ENCODE measurements at regions not wholly inside any gene's neighbourhood (a gene's known extent, or its start where the extent isn't known, plus 50 kb on each side); places are given as distances from the start of the nearest gene placed in this dataset.

DNA sequence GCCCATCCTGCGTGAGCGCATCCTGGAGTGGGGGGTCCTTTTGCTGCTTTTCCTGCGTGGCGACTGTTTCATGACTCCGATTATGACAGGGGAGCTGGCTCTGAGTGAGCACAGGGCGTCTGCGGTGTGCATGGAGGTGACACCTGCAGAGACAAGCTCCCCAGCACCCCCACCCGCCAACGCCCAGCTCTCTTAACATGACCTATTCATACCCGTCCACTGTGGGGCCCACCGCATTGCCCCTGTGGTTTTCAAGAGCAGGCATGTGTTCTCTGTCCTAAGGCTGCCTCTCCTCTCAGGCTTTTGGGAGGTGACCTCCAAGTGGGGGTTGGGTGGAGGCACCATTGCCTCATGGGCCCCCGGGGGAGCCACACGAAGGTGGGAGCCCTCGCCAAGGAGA is 500.7 kb downstream of the TCERG1L start:
- no peak for DNase-seq (ENCODE audit: low spot score)
- TF ChIP-seq, protein P1, sequence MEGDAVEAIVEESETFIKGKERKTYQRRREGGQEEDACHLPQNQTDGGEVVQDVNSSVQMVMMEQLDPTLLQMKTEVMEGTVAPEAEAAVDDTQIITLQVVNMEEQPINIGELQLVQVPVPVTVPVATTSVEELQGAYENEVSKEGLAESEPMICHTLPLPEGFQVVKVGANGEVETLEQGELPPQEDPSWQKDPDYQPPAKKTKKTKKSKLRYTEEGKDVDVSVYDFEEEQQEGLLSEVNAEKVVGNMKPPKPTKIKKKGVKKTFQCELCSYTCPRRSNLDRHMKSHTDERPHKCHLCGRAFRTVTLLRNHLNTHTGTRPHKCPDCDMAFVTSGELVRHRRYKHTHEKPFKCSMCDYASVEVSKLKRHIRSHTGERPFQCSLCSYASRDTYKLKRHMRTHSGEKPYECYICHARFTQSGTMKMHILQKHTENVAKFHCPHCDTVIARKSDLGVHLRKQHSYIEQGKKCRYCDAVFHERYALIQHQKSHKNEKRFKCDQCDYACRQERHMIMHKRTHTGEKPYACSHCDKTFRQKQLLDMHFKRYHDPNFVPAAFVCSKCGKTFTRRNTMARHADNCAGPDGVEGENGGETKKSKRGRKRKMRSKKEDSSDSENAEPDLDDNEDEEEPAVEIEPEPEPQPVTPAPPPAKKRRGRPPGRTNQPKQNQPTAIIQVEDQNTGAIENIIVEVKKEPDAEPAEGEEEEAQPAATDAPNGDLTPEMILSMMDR (IDR thresholded peaks at IDR 0.05; ENCODE audit: extremely low read depth, missing control alignments), result no peak

DNA sequence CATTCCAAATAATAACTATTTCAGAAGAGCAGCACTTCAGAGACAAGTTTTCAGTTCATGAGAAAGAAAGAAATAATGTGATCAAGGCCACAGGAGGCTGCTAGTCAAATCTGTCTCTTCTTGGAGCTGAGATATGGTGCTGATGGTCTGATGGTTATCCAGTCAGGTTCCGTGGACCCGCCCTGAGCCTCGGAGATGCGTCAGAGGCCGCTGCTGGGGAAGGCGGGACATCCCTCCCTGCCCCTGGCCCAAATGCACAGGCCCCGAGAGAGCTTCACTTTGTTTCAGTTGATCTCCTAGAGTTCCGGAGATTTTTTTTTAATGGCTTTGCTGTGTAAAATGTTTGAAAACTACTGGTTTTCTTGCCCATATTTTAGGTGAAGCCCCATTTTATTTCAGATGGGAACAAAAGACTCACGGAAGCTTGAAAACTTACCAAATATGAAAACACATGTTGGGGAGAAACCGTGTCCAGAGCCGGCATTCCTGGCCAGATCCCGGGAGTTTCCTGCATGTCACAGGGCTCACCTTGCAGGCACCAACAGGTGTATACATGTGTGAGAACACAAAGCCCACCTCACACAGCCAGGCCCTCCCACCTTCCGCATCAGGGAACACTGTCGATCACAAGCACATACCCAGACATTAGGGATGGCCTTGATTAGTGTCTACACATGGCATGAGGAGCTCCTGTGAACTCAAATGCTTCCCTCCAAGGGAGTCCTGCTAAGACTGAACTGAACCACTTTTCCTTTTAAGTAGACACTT is 499.0 kb downstream of the TCERG1L start:
- TF ChIP-seq, protein P1 (IDR thresholded peaks at IDR 0.05; ENCODE audit: extremely low read depth, missing control alignments), result no peak
- DNase-seq (ENCODE audit: low spot score), result no peak

DNA sequence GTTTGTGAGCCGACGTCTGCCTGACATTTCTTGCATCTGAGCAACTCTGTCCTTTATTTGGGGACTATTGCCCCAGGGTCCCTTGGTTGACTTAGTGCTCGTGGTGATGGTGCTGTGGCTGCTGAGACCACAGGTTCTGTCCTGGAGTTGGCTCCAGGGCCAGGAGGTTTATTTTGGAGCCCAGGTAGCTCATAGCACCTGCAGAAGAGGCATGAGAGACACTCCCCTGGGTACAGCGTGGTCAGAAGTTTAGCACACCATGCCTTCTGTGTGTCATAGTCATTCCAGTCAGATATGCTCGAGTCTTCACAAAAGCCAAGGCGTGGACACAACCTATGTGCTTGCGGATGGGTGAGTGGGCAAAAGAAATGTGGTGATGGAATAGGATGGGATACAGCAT is 496.9 kb downstream of the TCERG1L start:
- TF ChIP-seq, protein P1 (IDR thresholded peaks at IDR 0.05; ENCODE audit: extremely low read depth, missing control alignments), result no peak
- no peak for DNase-seq (ENCODE audit: low spot score)

DNA sequence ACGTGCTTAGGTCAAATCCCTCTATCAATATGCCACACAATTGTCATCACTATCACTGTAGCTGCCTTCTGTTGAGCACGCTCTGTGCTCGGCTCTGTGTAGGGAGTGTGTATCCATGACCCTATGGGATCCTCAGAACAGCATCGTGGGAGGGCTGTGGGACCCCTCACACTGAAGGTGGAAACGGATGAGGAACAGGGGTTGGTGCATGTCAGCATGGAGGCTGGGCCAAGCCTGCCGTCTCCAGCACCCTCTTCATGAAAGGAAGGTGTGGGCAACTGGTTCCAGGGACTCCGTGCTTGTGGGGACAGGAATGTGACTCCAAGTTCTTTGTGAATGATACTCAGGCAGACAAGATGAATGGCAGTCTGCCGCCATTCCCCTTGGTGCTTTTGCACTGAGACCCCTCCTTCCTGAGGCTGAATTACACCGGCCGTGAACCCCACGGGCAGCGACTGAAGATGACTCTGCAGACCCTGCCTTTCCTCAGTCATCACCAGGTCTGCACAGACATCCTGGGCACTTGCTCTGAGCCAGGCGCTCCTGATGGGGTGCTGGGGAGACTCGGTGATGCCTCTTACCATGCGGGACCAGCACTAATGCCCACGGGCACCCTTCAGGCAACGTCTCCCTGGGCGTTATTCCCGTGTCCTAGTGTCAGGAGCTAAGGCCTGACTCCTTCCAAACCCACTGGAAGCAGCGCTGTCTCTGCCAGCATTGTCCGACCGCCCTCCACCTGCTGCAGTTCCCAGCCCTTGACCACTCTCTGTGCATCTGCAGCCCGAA is 495.2 kb downstream of the TCERG1L start:
- TF ChIP-seq, protein P1 (IDR thresholded peaks at IDR 0.05; ENCODE audit: extremely low read depth, missing control alignments), result no peak
- DNase-seq (ENCODE audit: low spot score), result no peak

DNA sequence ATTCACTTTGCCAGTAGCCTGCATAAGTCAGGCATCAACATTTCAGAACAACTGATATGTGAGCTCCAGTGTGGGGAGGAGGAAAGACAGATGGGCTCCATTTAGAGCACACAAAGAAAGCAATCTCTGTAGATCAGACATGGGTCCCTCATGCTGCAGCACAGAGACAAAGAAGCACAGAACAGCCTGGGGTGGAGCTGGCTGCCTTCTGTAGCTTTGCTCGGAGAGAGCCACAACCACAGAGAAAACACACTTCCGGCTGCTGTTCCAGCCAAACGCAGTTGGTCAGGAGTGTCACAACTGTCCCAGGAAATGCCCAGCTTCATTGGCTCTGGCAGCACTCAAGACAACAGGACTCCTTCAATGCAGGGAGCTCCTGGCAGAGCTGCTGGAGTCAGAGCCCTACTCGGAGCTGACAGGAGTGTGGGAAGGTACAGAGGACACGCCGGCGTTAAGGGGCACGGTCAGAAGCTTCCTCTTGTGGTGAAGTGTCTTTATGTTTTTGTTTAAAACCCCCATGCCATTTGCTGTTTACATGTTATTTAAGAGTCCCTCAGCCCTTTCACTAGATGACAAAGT is 494.4 kb downstream of the TCERG1L start:
- no peak for DNase-seq (ENCODE audit: low spot score)
- TF ChIP-seq, protein P1 (IDR thresholded peaks at IDR 0.05; ENCODE audit: extremely low read depth, missing control alignments), result no peak

DNA sequence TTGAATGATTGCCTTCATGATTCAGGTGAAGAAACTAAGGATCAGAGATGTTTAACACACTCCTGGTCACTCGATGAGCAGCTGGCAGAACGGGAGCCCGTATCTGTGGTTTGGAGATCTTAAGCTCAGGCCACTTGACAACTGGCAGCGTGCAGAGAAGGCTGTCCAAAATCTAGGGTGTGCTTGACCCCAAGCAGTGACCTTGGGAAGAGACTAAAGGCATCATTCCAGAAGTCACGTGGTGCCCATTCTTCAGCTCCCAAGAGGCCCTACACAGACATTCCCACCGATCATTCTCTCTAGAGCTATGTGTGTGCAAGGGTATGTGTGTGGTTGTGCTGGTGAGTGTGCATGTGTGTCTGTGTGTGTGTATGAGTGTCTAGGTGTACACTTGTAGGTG is 493.8 kb downstream of the TCERG1L start:
- TF ChIP-seq, protein P1 (IDR thresholded peaks at IDR 0.05; ENCODE audit: extremely low read depth, missing control alignments), result no peak
- DNase-seq (ENCODE audit: low spot score), result no peak
